MCF 10A (cell line): ENCODE measurements at regions not wholly inside any gene's neighbourhood (a gene's known extent, or its start where the extent isn't known, plus 50 kb on each side); places are given as distances from the start of the nearest gene placed in this dataset.
A peak's percentile ranks its signal among the peaks of the same experiment; 100 is the strongest.

Experiments used
- BruUV-seq: library from RNA; stranded (reverse); fragments of 400-500 nt; replicated peaks from 2 replicates; lab custom pipeline; 2021; lab: Mats Ljungman, UMichigan
- CTCF ChIA-PET: fragments of 300-600 bp; sonication (Branson Sonifier 250); formaldehyde crosslinking; extraction: SDS; loops from one replicate; lab custom pipeline; 2021; ENCODE audit warnings: antibody characterized with exemption, inconsistent platforms; lab: Yijun Ruan, JAX
- POLR2A ChIA-PET: fragments of 300-600, 350-650 bp; sonication (Branson Sonifier 250); formaldehyde crosslinking; extraction: SDS; loops from one replicate; lab custom pipeline; 2020; ENCODE audit warnings: antibody characterized with exemption, inconsistent platforms; lab: Yijun Ruan, JAX
- DNase-seq: peaks from one replicate; pipeline ENCODE4 v3.0.0-alpha.2; 2018; ENCODE audit not compliant: unreplicated experiment
- H3K27ac Mint-ChIP-seq: one replicate; pipeline ENCODE4 v1.8.0; 2022; ENCODE audit warnings: mild to moderate bottlenecking, low read depth, mixed read lengths; ENCODE audit not compliant: unreplicated experiment
- H3K27me3 Mint-ChIP-seq: one replicate; pipeline ENCODE4 v1.8.0; 2022; ENCODE audit warnings: mixed read lengths; ENCODE audit not compliant: insufficient read depth, unreplicated experiment
- H3K36me3 Mint-ChIP-seq: one replicate; pipeline ENCODE4 v1.8.0; 2022; ENCODE audit warnings: mild to moderate bottlenecking, moderate library complexity, mixed read lengths; ENCODE audit not compliant: insufficient read depth, unreplicated experiment
- H3K4me1 Mint-ChIP-seq: one replicate; pipeline ENCODE4 v1.8.0; 2022; ENCODE audit warnings: mixed read lengths; ENCODE audit not compliant: insufficient read depth, unreplicated experiment
- H3K4me3 Mint-ChIP-seq: one replicate; pipeline ENCODE4 v1.8.0; 2022; ENCODE audit warnings: mild to moderate bottlenecking, moderate library complexity, mixed read lengths; ENCODE audit not compliant: unreplicated experiment
- H3K9me3 Mint-ChIP-seq: one replicate; pipeline ENCODE4 v1.8.0; 2022; ENCODE audit warnings: mixed read lengths; ENCODE audit not compliant: unreplicated experiment
- intact Hi-C: fragments of 100-400 bp; cut with micrococcal nuclease; formaldehyde crosslinking; loops from 2 replicates; pipeline ENCODE4 v1.14.1; 2022
- TF ChIP-seq, protein P1 (sequence below): fragments of 200-600 bp; IDR thresholded peaks from one replicate; pipeline ENCODE4 v1.8.0; 2022; ENCODE audit warnings: antibody characterized with exemption, mild to moderate bottlenecking; ENCODE audit not compliant: unreplicated experiment

DNA sequence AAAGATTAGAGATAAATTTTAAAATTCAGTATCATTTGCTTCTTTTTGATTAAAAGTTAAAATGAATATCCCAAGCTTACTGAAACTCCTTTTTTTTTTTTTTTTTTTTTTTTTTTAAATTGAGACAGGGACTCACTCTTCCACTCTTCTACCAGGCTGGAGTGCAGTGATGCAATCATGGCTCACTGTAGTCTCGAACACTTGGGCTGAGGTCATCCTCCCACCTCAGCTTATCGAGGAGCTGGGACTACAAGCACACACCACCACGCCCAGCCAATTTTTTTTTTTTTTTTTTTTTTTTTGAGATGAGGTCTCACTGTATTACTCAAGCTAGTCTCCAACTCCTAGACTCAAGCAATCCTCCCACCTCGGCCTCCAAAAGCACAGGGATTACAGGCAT is 92.1 kb upstream of the RGS18 start:
- intact Hi-C loops, result no loop called here
- no peaks in the 10 kb centered on the region for H3K9me3 Mint-ChIP-seq
- DNase-seq, result peak; percentile 20
- no peak overlapping the region for H3K27ac Mint-ChIP-seq
- ChIA-PET POLR2A (interaction anchor here (0.7 kb wide), 1 partner anchor 269 kb away, joined by 4 read pairs; no protein-coding TSS in a partner anchor), CTCF (interaction anchor here (0.6 kb wide), 2 partner anchors 11 to 225 kb away, joined by 3 to 4 read pairs; no protein-coding TSS in a partner anchor)
- H3K36me3 Mint-ChIP-seq, result no peaks in the 10 kb centered on the region
- no TSS peak for BruUV-seq
- TF ChIP-seq, protein P1, sequence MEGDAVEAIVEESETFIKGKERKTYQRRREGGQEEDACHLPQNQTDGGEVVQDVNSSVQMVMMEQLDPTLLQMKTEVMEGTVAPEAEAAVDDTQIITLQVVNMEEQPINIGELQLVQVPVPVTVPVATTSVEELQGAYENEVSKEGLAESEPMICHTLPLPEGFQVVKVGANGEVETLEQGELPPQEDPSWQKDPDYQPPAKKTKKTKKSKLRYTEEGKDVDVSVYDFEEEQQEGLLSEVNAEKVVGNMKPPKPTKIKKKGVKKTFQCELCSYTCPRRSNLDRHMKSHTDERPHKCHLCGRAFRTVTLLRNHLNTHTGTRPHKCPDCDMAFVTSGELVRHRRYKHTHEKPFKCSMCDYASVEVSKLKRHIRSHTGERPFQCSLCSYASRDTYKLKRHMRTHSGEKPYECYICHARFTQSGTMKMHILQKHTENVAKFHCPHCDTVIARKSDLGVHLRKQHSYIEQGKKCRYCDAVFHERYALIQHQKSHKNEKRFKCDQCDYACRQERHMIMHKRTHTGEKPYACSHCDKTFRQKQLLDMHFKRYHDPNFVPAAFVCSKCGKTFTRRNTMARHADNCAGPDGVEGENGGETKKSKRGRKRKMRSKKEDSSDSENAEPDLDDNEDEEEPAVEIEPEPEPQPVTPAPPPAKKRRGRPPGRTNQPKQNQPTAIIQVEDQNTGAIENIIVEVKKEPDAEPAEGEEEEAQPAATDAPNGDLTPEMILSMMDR, result no peak
- H3K4me3 Mint-ChIP-seq, result no peak overlapping the region
- H3K27me3 Mint-ChIP-seq, result no peaks in the 10 kb centered on the region
- H3K4me1 Mint-ChIP-seq, result peaks cover 4% of the 10 kb centered on the region

DNA sequence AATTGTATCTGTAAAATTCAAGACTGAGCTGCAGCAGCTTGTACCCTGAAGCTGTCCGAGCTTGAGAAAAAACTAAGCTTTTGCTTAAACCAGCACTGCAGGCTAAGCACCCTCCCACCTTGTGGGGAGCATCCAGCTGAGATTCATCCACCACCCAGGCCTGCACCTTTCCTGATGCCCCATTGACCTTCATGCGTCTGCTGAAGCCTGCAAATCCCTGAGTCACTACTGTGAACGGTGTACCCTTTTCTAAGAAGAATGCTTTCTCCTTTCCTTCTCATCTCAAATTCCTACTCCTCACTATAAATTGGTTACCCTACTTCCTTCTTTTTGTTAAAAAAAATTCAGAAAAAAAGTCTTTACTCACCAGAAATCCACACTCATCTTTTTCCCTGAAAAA is 90.9 kb upstream of the RGS18 start:
- DNase-seq, result no peak
- TF ChIP-seq, protein P1, result no peak
- no peaks in the 10 kb centered on the region for H3K27me3 Mint-ChIP-seq
- no peaks in the 10 kb centered on the region for H3K9me3 Mint-ChIP-seq
- CTCF ChIA-PET, result interaction anchor here (0.5 to 0.6 kb wide), 2 partner anchors 407 to 1315 kb away, joined by 3 read pairs; no protein-coding TSS in a partner anchor
- intact Hi-C loops, result no loop called here
- H3K36me3 Mint-ChIP-seq, result no peaks in the 10 kb centered on the region
- no TSS peak for BruUV-seq
- POLR2A ChIA-PET, result no interaction called here
- H3K4me1 Mint-ChIP-seq, result no peaks in the 10 kb centered on the region
- H3K4me3 Mint-ChIP-seq, result no peak overlapping the region
- no peak overlapping the region for H3K27ac Mint-ChIP-seq

DNA sequence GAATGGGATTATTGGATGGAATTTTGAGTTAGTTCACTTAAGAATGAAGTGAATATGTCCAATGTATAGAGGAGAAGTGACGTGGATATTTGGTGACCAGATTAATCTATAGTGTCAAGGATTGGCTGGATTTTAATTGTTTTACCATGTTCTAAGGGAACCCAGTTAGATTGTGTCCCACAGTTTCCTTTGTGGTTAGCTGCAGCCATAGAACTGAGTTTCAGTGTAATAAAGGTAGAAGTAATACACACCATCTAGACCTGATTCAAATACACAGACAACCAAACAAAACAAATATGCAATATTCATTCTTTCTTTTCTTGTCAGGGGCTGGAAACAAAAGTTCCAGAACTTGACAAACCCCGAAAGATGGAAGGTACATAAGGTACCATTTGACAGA is 88.0 kb upstream of the RGS18 start:
- intact Hi-C loops, result no loop called here
- Mint-ChIP-seq H3K27ac (no peak overlapping the region), H3K36me3 (no peaks in the 10 kb centered on the region), H3K4me1 (no peaks in the 10 kb centered on the region), H3K27me3 (no peaks in the 10 kb centered on the region), H3K4me3 (no peak overlapping the region), H3K9me3 (no peaks in the 10 kb centered on the region)
- ChIA-PET POLR2A (no interaction called here), CTCF (no interaction called here)
- DNase-seq, result no peak
- TF ChIP-seq, protein P1, result no peak
- no TSS peak for BruUV-seq

DNA sequence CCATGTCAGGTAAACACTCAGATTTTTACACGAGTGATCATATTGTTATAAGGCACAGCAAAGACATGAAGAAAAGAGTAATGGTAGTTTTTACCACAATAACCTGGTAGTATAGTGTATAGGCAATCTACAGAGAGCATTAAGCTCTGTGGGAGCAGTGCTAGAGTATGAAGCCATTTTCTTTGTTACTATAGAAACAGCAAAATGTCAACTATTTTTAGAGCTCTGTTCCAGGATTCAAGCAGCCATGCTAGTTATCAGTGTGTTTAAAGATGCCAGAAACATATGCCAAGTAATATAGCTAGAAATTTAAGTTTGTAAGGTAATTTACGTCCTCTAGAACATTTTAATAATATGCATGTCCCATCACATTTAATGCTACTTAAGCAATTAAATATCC is 77.6 kb upstream of the RGS18 start:
- DNase-seq, result no peak
- Mint-ChIP-seq H3K4me3 (no peak overlapping the region), H3K27me3 (no peaks in the 10 kb centered on the region), H3K9me3 (no peaks in the 10 kb centered on the region), H3K27ac (no peak overlapping the region), H3K36me3 (no peaks in the 10 kb centered on the region), H3K4me1 (no peaks in the 10 kb centered on the region)
- TF ChIP-seq, protein P1, result no peak
- CTCF ChIA-PET, result interaction anchor here (0.6 to 1.2 kb wide), 3 partner anchors 19 to 993 kb away, joined by 3 read pairs; no protein-coding TSS in a partner anchor
- no TSS peak for BruUV-seq
- intact Hi-C loops, result no loop called here
- POLR2A ChIA-PET, result no interaction called here
